HG02884 (cell line): ENCODE measurements at regions not wholly inside any gene's neighbourhood (a gene's known extent, or its start where the extent isn't known, plus 50 kb on each side); places are given as distances from the start of the nearest gene placed in this dataset.
A peak's percentile ranks its signal among the peaks of the same experiment; 100 is the strongest.
"Not testable (repeated sequence)": the region's sequence is repeated elsewhere in the genome, so short reads cannot be mapped to it uniquely, and the experiment has no call there.

Experiments
- ATAC-seq: cut with Tn5 transposase; IDR thresholded peaks from one replicate; pipeline ENCODE4 v1.9.1; 2021; ENCODE audit warnings: mild to moderate bottlenecking, moderate library complexity; ENCODE audit not compliant: unreplicated experiment

GRCh38 chr21:6093419-6093818, 4428.0 kb upstream of the TPTE start:
- ATAC-seq: not testable (repeated sequence)

GRCh38 chr21:6093870-6094269, 4427.5 kb upstream of the TPTE start:
- not testable (repeated sequence) for ATAC-seq

- ATAC-seq: not testable (repeated sequence)
These were observed 4426.1 kb upstream of the TPTE start for GRCh38 chr21:6095304-6095703.

- ATAC-seq: not testable (repeated sequence)
These were observed 4424.6 kb upstream of the TPTE start for GRCh38 chr21:6096560-6097424.

- ATAC-seq: not testable (repeated sequence)
These were observed 4423.6 kb upstream of the TPTE start for GRCh38 chr21:6097736-6098135.

- not testable (repeated sequence) for ATAC-seq
These were observed 4423.0 kb upstream of the TPTE start for GRCh38 chr21:6098191-6098935.

- ATAC-seq: not testable (repeated sequence)
These were observed 4419.8 kb upstream of the TPTE start for GRCh38 chr21:6101588-6101987.

- not testable (repeated sequence) for ATAC-seq
These were observed 4416.8 kb upstream of the TPTE start for GRCh38 chr21:6104546-6104945.

GRCh38 chr21:6106686-6107567, 4414.5 kb upstream of the TPTE start:
- not testable (repeated sequence) for ATAC-seq

GRCh38 chr21:6108894-6109293, 4412.5 kb upstream of the TPTE start:
- not testable (repeated sequence) for ATAC-seq

GRCh38 chr21:6109774-6110173, 4411.6 kb upstream of the TPTE start:
- ATAC-seq: not testable (repeated sequence)

- ATAC-seq: peak; percentile 67
These were observed 4410.6 kb upstream of the TPTE start for GRCh38 chr21:6110716-6111343.

GRCh38 chr21:6111354-6111753, 4410.0 kb upstream of the TPTE start:
- ATAC-seq: not testable (repeated sequence)

- ATAC-seq: not testable (repeated sequence)
These were observed 4403.0 kb upstream of the TPTE start for GRCh38 chr21:6118336-6118735.

- ATAC-seq: not testable (repeated sequence)
These were observed 4400.5 kb upstream of the TPTE start for GRCh38 chr21:6120863-6121262.

GRCh38 chr21:6122629-6123028, 4398.8 kb upstream of the TPTE start:
- ATAC-seq: not testable (repeated sequence)

GRCh38 chr21:6123224-6123623, 4398.2 kb upstream of the TPTE start:
- not testable (repeated sequence) for ATAC-seq

- not testable (repeated sequence) for ATAC-seq
These were observed 4395.7 kb upstream of the TPTE start for GRCh38 chr21:6125549-6126240.

GRCh38 chr21:6126976-6127732, 4394.2 kb upstream of the TPTE start:
- ATAC-seq: peak; percentile 52
